B cell (primary cell): ENCODE measurements at regions not wholly inside any gene's neighbourhood (a gene's known extent, or its start where the extent isn't known, plus 50 kb on each side); places are given as distances from the start of the nearest gene placed in this dataset.

ENCODE experiments used
- ATAC-seq: fragments of 200-7000 bp; cut with Tn5 transposase; one replicate; pipeline ENCODE4 v1.10.0; 2021; ENCODE audit warnings: low read depth, mild to moderate bottlenecking, moderate number of reproducible peaks, moderate library complexity
- CTCF ChIA-PET: fragments of 350-600 bp; sonication (Branson Sonifier 250); formaldehyde crosslinking; loops from one replicate; lab custom pipeline; 2021; ENCODE audit warnings: antibody characterized with exemption, inconsistent platforms; lab: Charles Lee
- POLR2A ChIA-PET: fragments of 350-600 bp; sonication (Branson Sonifier 250); formaldehyde crosslinking; loops from one replicate; lab custom pipeline; 2021; ENCODE audit warnings: antibody characterized with exemption; lab: Charles Lee
- DNase-seq: peaks from one replicate; pipeline ENCODE4 v3.0.0; 2013
- H2AFZ ChIP-seq: 2 replicates; pipeline ENCODE4 v1.6.1; 2012; ENCODE audit warnings: mild to moderate bottlenecking, low read depth, low read length; ENCODE audit not compliant: insufficient read depth, poor library complexity, severe bottlenecking
- H3K27ac ChIP-seq, 2 donors: 1 replicate in 1 of 2; 2 replicates in 1 of 2; pipeline ENCODE4 v1.5.1; 2012 to 2013; ENCODE audit warnings: low read length in 2 of 2, mild to moderate bottlenecking in 2 of 2, moderate library complexity in 1 of 2
- H3K27me3 ChIP-seq, 4 experiments: fragments of 200-600 bp in 1 of 4; sonication (generic) in 1 of 4; replicated peaks in 1 of 4; 1 replicate in 2 of 4; 2 replicates in 2 of 4; pipeline versions ENCODE4 v1.6.1 to v1.7.0; 2013 to 2016; ENCODE audit warnings: low read length in 3 of 4, mild to moderate bottlenecking in 2 of 4, mixed read lengths in 1 of 4, moderate library complexity in 1 of 4; ENCODE audit not compliant: insufficient read depth in 4 of 4, control insufficient read depth in 3 of 4; ENCODE audit errors: control extremely low read depth in 1 of 4
- H3K36me3 ChIP-seq, 2 experiments: replicated peaks in 1 of 2; 1 replicate in 1 of 2; 2 replicates in 1 of 2; pipeline versions ENCODE4 v1.6.1 to v1.7.1; 2013; ENCODE audit warnings: low read length in 1 of 2; ENCODE audit not compliant: insufficient read depth in 2 of 2, control insufficient read depth in 1 of 2; ENCODE audit errors: control extremely low read depth in 1 of 2, extremely low read depth in 1 of 2
- H3K4me1 ChIP-seq, 2 donors: fragments of 200-600 bp in 1 of 2; sonication (generic) in 1 of 2; 1 replicate in 1 of 2; 2 replicates in 1 of 2; pipeline versions ENCODE4 v1.5.1 to v1.6.1; 2013 to 2017; ENCODE audit warnings: low read length in 2 of 2; ENCODE audit not compliant: control insufficient read depth in 2 of 2, insufficient read depth in 2 of 2
- H3K4me2 ChIP-seq: replicated peaks from 2 replicates; pipeline ENCODE3; 2012; ENCODE audit warnings: mild to moderate bottlenecking, low read depth, low read length; ENCODE audit not compliant: poor library complexity, severe bottlenecking
- H3K4me3 ChIP-seq, 5 experiments: fragments of 200-600 bp in 1 of 5; sonication (generic) in 1 of 5; 1 replicate in 3 of 5; 2 replicates in 2 of 5; pipeline versions ENCODE4 v1.5.1 to v1.7.0; 2011 to 2016; ENCODE audit warnings: low read length in 4 of 5, mild to moderate bottlenecking in 4 of 5, low read depth in 2 of 5, control low read depth in 1 of 5, moderate library complexity in 1 of 5; ENCODE audit not compliant: insufficient read depth in 1 of 5; ENCODE audit errors: control extremely low read depth in 1 of 5, extremely low read depth in 1 of 5
- H3K79me2 ChIP-seq: fragments of 200-600 bp; sonication (generic); one replicate; pipeline ENCODE4 v1.6.0; 2016; ENCODE audit warnings: low read length; ENCODE audit not compliant: control insufficient read depth, insufficient read depth
- H3K9ac ChIP-seq: fragments of 200-600 bp; sonication (generic); 2 replicates; pipeline ENCODE4 v1.6.1; 2017; ENCODE audit warnings: mild to moderate bottlenecking, low read length, moderate library complexity
- H3K9me3 ChIP-seq, 3 donors: one replicate each; pipeline versions ENCODE4 v1.6.1 to v1.7.1; 2013; ENCODE audit warnings: low read length in 2 of 3; ENCODE audit not compliant: control insufficient read depth in 2 of 3, insufficient read depth in 1 of 3; ENCODE audit errors: control extremely low read depth in 1 of 3
- H4K20me1 ChIP-seq: 2 replicates; pipeline ENCODE4 v1.6.0; 2012; ENCODE audit warnings: mild to moderate bottlenecking, low read length; ENCODE audit not compliant: insufficient read depth, control insufficient read depth, poor library complexity, severe bottlenecking
- H3K27ac Mint-ChIP-seq: one replicate; pipeline ENCODE4 v1.8.0; 2021; ENCODE audit warnings: mixed read lengths
- H3K27me3 Mint-ChIP-seq: one replicate; pipeline ENCODE4 v1.8.0; 2021; ENCODE audit warnings: mixed read lengths
- H3K4me1 Mint-ChIP-seq: one replicate; pipeline ENCODE4 v1.8.0; 2021; ENCODE audit warnings: mixed read lengths
- H3K4me3 Mint-ChIP-seq: one replicate; pipeline ENCODE4 v1.8.0; 2021; ENCODE audit warnings: mixed read lengths
- H3K9me3 Mint-ChIP-seq: one replicate; pipeline ENCODE4 v1.8.0; 2022; ENCODE audit warnings: mixed read lengths; ENCODE audit not compliant: insufficient read depth
- CTCF ChIP-seq: fragments of 200-600 bp; IDR thresholded peaks from one replicate; pipeline ENCODE4 v1.8.0; 2022; ENCODE audit warnings: antibody characterized with exemption, mild to moderate bottlenecking
- EZH2 ChIP-seq: IDR thresholded peaks from 2 replicates; pipeline ENCODE4 v1.6.1; 2012; ENCODE audit warnings: borderline replicate concordance, low read depth, mild to moderate bottlenecking, moderate library complexity, low read length; ENCODE audit not compliant: insufficient read depth, poor library complexity, severe bottlenecking
- WGBS: methylation state at CpG from one replicate; pipeline ENCODE4 v1.1.5; 2013; ENCODE audit warnings: missing lambda C conversion rate; ENCODE audit not compliant: insufficient coverage; 5-methylcytosine and 5-hydroxymethylcytosine counted together
- intact Hi-C: fragments of 100-400 bp; cut with micrococcal nuclease; formaldehyde crosslinking; loops from one replicate; pipeline ENCODE4 v1.10.0; 2022

DNA sequence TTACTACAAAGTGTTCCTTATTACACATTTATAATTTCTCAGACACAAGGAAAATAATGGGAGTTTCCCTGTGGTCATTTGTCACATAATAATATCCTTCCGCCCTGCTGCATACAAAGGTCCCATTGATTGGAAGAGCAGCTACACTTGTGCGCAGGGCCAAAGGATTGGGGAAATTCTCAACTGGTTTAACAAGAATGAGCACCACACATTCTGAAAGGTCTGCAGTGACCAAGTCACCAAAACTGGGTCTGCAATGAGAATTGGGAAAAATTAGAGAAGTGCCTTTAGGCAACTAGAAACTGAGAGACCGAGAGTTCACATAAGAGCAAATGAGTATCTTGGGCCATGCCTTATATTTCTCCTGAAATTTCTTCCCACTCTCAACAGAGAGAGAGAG, 98.2 kb upstream of the NR2F2 start:
- Histone ChIP-seq H3K4me3 (no peak overlapping the region), H3K4me1 (no peaks in the 10 kb centered on the region), H3K9me3 (peaks cover 0 to 5% (median 0%) of the 10 kb centered on the region in 3 donors), H3K4me2 (no peak overlapping the region), H2AFZ (no peak overlapping the region), H3K79me2 (no peaks in the 10 kb centered on the region), H3K36me3 (no peaks in the 10 kb centered on the region), H3K27me3 (no peaks in the 10 kb centered on the region), H4K20me1 (no peaks in the 10 kb centered on the region), H3K27ac (no peak overlapping the region), H3K9ac (no peak overlapping the region)
- no peak for DNase-seq
- Mint-ChIP-seq H3K9me3 (peaks cover 3% of the 10 kb centered on the region), H3K4me1 (no peaks in the 10 kb centered on the region), H3K27ac (no peak overlapping the region), H3K4me3 (no peak overlapping the region), H3K27me3 (no peaks in the 10 kb centered on the region)
- POLR2A ChIA-PET: no interaction called here
- ATAC-seq: no peak
- intact Hi-C loops: no loop called here
- no peak for TF ChIP-seq CTCF
- no peak for TF ChIP-seq EZH2
- 85% methylated on average over 2 of the region's 3 CpGs for WGBS
- CTCF ChIA-PET: no interaction called here

- Histone ChIP-seq H3K4me3 (no peak overlapping the region), H3K4me2 (no peak overlapping the region), H3K27me3 (no peaks in the 10 kb centered on the region), H3K9me3 (peaks cover 0 to 5% (median 0%) of the 10 kb centered on the region in 3 donors), H3K79me2 (no peaks in the 10 kb centered on the region), H3K4me1 (no peaks in the 10 kb centered on the region), H2AFZ (no peak overlapping the region), H3K36me3 (no peaks in the 10 kb centered on the region), H3K9ac (no peak overlapping the region), H4K20me1 (no peaks in the 10 kb centered on the region), H3K27ac (no peak overlapping the region)
- intact Hi-C loops: no loop called here
- CTCF ChIA-PET: no interaction called here
- H3K27me3 Mint-ChIP-seq: no peaks in the 10 kb centered on the region
- no peaks in the 10 kb centered on the region for H3K4me1 Mint-ChIP-seq
- H3K27ac Mint-ChIP-seq: no peak overlapping the region
- 77% methylated on average over 11 of the region's 12 CpGs for WGBS
- TF ChIP-seq EZH2 (no peak), CTCF (no peak)
- no peak overlapping the region for H3K4me3 Mint-ChIP-seq
- no peak for DNase-seq
- POLR2A ChIA-PET: no interaction called here
- ATAC-seq: no peak
- peaks cover 5% of the 10 kb centered on the region for H3K9me3 Mint-ChIP-seq
These were observed 96.2 kb upstream of the NR2F2 start for GRCh38 chr15:96234109-96234892.
